ENCODE measurements at regions not wholly inside any gene's neighbourhood (a gene's known extent, or its start where the extent isn't known, plus 50 kb on each side); places are given as distances from the start of the nearest gene placed in this dataset.

DNA sequence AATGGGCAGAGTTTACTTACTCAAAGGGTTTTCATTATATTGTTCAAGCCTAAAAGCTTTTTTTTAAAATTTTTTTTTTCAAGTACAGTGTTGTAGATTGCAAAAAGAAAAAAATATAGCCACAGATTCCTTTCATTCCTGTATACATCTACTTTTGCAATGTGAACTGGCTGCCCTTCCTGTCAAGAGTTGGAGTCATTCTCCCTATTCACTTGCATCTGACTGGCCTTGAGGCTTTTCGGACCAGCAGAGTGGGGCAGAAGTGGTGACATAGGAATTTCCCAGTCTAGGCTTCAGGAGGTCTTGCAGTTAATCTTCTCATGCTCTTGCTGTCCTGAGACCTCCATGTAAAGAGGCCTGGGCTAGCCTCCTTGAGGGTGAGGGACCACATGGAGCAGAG is 218.3 kb upstream of the CFAP20DC start:
- TF ChIP-seq EZH2phosphoT487 (IDR thresholded peaks at IDR 0.05; ENCODE audit: low read depth, severe bottlenecking, unreplicated experiment) (no peak), EZH2 (IDR thresholded peaks at IDR 0.05; ENCODE audit: borderline replicate concordance) (no peak)
- TF ChIP-seq, protein P1, sequence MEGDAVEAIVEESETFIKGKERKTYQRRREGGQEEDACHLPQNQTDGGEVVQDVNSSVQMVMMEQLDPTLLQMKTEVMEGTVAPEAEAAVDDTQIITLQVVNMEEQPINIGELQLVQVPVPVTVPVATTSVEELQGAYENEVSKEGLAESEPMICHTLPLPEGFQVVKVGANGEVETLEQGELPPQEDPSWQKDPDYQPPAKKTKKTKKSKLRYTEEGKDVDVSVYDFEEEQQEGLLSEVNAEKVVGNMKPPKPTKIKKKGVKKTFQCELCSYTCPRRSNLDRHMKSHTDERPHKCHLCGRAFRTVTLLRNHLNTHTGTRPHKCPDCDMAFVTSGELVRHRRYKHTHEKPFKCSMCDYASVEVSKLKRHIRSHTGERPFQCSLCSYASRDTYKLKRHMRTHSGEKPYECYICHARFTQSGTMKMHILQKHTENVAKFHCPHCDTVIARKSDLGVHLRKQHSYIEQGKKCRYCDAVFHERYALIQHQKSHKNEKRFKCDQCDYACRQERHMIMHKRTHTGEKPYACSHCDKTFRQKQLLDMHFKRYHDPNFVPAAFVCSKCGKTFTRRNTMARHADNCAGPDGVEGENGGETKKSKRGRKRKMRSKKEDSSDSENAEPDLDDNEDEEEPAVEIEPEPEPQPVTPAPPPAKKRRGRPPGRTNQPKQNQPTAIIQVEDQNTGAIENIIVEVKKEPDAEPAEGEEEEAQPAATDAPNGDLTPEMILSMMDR (IDR thresholded peaks at IDR 0.05; ENCODE audit: poor library complexity), result no peak

Data from hepatocyte (in vitro differentiated cells).